Kidney capillary endothelial cell (primary cell): ENCODE measurements at regions not wholly inside any gene's neighbourhood (a gene's known extent, or its start where the extent isn't known, plus 50 kb on each side); places are given as distances from the start of the nearest gene placed in this dataset.
A peak's percentile ranks its signal among the peaks of the same experiment; 100 is the strongest.

Experiments
- DNase-seq: peaks from one replicate; pipeline ENCODE4 v3.0.0-alpha.2; 2018; ENCODE audit warnings: low spot score

DNA sequence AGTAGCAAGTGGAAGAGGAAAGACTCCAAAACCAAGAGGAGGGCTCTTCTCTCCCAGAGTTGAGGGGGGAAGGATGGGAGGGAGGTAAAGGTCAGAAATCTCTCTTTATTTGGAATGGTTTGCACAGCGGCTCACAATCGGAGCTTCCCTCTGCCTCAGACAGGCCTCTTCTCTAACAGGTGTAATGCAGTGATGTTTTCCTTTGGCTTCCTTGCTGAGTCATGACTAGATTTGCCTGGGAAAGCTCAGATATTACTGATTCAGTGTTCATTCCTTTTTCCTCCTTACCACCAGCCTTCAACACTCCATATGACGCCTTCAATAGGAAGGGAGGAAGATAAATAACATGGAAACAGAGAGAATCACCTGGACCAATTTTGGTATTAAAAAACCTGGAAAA lies 136.6 kb downstream of the RNF152 start:
- no peak for DNase-seq

DNA sequence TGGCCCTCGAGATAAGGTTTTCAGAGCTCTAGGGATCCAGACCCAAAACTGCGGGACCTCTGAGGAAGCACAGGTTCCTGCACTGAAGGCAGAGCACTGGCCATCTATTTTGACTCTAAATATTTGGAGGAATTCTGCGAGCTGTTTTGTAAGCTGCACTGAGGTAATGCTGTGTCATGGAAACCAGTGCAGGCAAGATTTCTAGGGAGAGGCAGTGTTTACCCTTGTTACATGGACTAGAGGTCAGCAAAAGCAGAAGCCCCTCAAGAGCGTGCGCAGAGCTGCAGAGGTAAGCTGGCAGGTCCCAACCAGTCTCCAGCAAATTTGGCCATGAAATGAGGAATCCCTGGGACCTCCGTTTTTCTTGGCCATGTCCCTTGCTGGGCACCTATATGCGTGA lies 137.3 kb downstream of the RNF152 start:
- DNase-seq, result no peak

DNA sequence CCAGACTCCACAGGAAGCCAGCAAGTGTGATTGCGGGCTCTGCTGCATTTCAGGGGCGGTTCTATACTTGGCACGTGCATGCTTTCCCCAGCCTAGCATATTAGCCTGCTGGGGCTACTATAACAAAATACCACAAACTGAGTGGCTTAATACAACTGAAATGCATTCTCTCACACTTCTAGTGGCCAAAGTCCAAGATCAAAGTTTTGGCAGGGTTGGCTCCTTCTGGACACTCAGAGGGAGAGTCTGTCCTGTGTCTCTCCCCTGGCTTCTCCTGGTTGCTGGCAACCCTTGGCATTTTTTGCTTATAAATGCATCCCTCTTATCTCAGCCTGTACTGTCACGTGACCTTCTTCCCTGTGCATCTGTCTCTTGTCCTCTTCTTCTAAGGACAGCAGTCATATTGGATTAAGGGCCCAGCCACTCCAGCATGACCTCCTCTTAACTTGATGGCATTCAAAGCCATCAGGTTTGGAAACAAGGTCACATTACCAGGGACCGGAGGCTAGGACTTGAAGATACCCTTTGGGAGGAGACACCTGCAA lies 138.7 kb downstream of the RNF152 start:
- DNase-seq, result no peak

DNA sequence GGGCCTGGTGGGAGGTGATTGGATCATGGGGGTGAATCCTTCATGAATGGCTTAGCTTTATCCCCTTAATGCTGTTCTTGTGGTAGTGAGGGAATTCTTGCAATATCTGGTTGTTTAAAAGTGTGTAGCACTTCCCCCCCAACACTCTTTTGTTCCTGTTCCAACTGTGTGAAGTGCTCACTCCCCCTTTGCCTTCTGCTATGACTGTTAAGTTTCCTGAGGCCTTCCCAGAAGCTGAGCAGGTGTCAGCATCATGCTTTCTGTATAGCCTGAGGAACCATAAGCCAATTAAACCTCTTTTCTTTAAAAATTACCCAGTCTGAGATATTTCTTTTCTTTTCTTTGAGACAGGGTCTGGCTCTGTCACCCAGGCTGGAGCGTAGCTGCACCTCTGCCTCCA lies 139.4 kb downstream of the RNF152 start:
- DNase-seq, result no peak

DNA sequence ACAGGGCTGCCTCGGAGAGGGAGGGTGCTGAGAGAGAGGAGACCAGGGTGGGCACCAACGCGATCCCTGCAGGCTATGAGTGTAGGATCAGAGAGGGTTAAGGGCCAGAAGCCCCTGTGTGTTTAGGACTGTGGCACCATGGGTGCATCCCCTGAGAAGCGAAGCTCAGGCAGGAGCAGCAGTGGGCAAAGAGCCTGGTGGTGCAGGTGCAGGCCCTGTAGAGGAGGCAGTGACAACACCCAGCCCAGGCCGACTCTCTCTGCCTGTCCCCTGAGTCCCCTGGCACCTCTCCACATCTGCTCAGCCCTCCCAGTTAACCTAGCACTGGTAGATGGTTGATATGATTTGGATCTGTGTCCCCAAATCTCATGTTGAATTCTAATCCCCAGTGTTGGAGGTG lies 139.8 kb downstream of the RNF152 start:
- no peak for DNase-seq

DNA sequence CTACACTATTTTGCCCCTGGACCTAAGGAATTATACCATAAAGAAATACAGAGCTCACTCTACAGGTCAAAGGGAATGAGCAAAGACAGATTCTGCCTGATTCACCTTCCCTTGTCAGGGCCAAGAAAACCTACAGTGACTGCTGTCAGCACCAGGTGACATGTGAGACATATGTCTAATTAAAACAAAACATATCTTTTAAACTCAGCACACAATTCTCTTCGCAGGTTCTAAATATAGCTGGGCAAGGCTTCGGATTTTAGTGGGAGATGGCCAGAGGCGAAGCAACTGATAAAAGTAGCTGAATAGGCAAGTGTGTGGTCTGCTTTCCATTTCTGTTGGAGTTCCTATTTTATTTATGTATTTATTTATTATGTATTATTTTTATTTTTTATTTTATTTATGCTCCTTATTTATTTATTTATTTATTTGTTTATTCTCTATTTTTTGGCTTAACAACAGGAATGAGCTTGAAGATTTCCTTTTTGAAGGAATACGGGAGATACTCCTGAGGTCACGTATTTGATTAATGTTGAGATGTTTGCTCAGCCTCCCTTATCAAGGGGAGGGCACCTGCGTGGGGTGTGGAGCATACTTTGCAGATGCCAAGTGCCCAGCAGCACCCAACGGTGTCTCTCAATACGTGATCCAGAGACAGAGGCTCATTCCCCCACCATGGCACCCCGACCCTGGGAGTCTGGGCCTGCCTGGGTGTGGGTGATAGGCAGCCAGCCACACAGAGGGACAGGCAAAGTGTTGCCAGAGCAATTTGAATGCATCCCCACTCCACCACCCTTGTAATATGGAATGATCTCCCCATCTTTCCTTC lies 141.8 kb downstream of the RNF152 start:
- no peak for DNase-seq

GRCh38 chr18:61749546-61749945 lies 143.3 kb downstream of the RNF152 start:
- DNase-seq, result no peak

- peak; percentile 57 for DNase-seq
Measured at GRCh38 chr18:61749031-61749430, 143.8 kb downstream of the RNF152 start.

DNA sequence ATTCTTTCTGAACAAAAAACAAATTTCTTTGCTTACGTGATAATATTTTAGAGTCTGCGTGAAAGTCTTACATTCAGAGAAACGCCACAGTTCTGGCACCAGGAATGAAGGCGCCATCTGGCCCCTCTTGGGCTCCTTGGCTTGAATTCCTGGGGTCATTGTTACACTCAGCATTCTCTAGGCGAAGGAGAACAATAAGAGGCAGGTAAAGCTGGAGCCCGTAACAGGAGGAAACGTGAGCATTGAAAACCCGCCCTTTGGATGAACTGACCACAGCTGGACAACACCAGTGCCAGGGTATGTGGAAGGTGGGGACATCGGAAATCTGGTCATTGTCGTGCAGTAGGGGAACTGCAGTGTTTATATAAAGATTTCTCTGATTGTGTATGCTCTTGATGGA lies 144.8 kb downstream of the RNF152 start:
- no peak for DNase-seq

DNA sequence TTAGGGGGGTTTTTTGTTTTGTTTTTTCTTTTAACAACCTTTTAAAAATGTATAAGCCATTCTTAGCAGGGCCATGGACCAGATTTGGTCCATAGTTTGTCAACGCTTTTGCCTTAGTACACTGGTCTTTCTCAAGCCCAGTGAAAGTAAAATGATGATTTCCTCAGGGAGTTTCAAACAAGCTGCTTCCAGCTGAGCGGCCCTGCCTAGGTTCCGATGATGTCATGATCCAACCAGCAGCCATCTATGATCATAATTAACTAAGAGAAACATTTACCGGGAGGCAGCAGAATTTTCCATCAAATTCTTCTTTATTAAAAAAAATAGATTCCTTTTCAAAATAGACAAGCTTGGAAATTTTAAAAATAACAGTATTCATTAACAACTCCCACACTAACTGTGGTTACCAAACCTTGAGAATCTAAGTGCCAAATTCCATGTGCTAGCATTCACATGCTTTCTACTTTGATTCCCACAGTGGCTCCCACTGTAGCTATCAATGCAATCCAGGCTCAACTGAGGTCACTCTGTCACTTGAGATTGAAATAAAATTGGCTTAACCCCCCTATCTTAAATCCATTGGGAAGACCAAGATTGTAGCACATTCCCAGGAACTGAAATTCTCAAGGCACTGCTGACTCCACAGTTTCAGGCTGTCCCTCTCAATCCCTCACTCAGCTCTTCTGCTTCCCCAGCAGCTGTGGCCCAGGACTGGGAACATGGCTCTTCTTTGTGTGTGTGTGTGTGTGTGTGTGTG lies 148.9 kb downstream of the RNF152 start:
- DNase-seq, result no peak

DNA sequence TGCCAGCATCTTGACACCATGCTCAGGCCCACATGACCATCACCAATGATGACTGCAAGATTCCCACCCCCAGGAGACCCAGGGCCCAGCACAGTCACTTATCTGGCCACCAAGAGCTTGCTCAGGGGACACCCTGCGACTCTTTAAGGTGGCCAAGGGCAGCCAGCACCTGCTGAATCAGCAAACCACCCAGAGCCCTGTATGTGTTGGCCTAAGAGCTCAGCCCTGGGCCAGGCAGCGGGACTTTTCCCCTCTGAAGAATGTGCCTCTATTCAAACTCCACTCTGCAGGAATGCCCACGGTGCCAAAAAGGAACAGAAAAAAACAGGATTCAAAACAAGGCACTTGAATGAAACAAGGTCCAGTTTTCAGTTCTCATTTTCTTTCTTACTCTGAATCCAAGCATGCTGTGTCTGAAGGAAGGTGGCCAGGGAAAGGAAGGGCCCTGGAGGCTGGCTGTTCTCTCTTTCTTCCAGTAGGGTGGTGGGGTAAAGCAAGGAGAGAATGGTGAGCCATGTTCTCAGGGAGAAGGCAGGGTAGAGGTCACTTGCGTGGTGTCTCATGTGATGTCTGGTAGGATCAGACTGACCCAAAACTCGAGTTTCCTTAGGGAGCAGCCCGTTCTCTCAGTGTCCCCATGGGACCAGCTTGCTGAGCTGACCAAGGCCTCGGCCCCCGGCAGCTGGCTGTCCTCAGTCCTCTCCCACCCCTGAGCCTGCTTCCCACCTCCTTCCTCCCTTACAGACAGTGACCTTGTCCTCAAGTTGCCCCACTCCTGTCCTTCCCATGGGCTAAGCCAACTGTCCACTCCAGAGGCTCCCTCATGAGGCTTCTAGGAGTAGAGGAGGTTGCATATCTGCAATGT lies 150.0 kb downstream of the RNF152 start:
- DNase-seq, result no peak

DNA sequence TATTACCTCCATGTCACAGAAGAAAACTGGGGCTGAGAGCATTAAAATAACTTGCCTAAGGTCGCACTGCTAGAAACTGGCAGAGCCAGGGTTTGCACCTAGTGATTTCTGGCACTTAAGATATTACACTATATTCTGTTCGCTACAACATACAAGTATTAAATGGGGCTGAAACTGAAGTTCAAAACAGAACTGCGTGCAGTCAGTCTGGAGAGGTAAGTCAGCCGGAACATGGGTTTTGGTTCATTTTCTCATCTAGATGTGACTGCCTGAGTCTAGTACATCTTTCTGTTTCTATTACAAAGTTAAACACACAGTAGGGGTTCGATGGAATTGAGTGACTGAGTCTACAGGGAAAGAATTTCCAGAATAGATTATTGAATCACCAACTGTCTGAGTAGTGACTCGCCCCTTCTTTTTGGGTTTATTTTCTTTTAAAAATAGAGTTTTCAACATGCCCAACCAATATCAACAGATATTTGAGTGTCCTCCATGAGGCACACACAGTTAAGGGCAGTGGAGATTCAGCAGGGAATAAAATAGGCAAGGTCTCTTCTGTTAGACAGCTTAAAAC lies 150.8 kb downstream of the RNF152 start:
- DNase-seq, result no peak

- peak; percentile 71 for DNase-seq
Measured at GRCh38 chr18:61738488-61738887, 154.3 kb downstream of the RNF152 start.

GRCh38 chr18:61738042-61738441 lies 154.8 kb downstream of the RNF152 start:
- no peak for DNase-seq

- DNase-seq, result no peak
Measured at GRCh38 chr18:61736133-61736532, 156.7 kb downstream of the RNF152 start.

GRCh38 chr18:61735564-61736102 lies 157.2 kb downstream of the RNF152 start:
- DNase-seq, result no peak

GRCh38 chr18:61734396-61734795 lies 158.4 kb downstream of the RNF152 start:
- DNase-seq, result no peak

GRCh38 chr18:61732854-61733253 lies 160.0 kb downstream of the RNF152 start:
- DNase-seq, result no peak

GRCh38 chr18:61731693-61732376 lies 161.0 kb downstream of the RNF152 start:
- DNase-seq, result no peak

- no peak for DNase-seq
Measured at GRCh38 chr18:61731178-61731577, 161.6 kb downstream of the RNF152 start.

GRCh38 chr18:61729322-61729721 lies 163.5 kb downstream of the RNF152 start:
- no peak for DNase-seq
